ENCODE measurements at regions not wholly inside any gene's neighbourhood (a gene's known extent, or its start where the extent isn't known, plus 50 kb on each side); places are given as distances from the start of the nearest gene placed in this dataset.

- H3K36me3 ChIP-seq (ENCODE audit: insufficient read depth, low read length), result no peaks in the 10 kb centered on the region
- H3K27ac ChIP-seq (ENCODE audit: low read depth, low read length), result no peak overlapping the region
- H3K79me2 ChIP-seq (ENCODE audit: control insufficient read depth, insufficient read depth, low read length, unreplicated experiment), result no peaks in the 10 kb centered on the region
- no peak overlapping the region for H3K4me3 ChIP-seq (ENCODE audit: low read depth, low read length)
- H3K27me3 ChIP-seq (ENCODE audit: insufficient read depth, low read length), result no peaks in the 10 kb centered on the region
- H3K4me1 ChIP-seq (ENCODE audit: control insufficient read depth, insufficient read depth, low read length, unreplicated experiment), result peaks cover 27% of the 10 kb centered on the region
- H2AFZ ChIP-seq (ENCODE audit: low read length, unreplicated experiment), result no peak overlapping the region
Observed at GRCh38 chr11:104625246-104625645, 273.0 kb downstream of the CASP12 start.

GRCh38 chr11:104624021-104624420 is 274.2 kb downstream of the CASP12 start:
- H3K36me3 ChIP-seq (ENCODE audit: insufficient read depth, low read length), result no peaks in the 10 kb centered on the region

GRCh38 chr11:104623518-104623917 is 274.7 kb downstream of the CASP12 start:
- Histone ChIP-seq H3K79me2 (ENCODE audit: control insufficient read depth, insufficient read depth, low read length, unreplicated experiment) (no peaks in the 10 kb centered on the region), H3K36me3 (ENCODE audit: insufficient read depth, low read length) (no peaks in the 10 kb centered on the region), H3K27me3 (ENCODE audit: insufficient read depth, low read length) (no peaks in the 10 kb centered on the region), H3K27ac (ENCODE audit: low read depth, low read length) (peak overlapping the region; percentile 73), H3K4me3 (ENCODE audit: low read depth, low read length) (peak overlapping the region; percentile 26; the same call in 1 of the 2 replicates), H2AFZ (ENCODE audit: low read length, unreplicated experiment) (peak overlapping the region; percentile 48), H3K4me1 (ENCODE audit: control insufficient read depth, insufficient read depth, low read length, unreplicated experiment) (peaks cover 27% of the 10 kb centered on the region)

More at GRCh38 chr11:104624021-104624420, 274.2 kb downstream of the CASP12 start:
- H3K4me1 ChIP-seq (ENCODE audit: control insufficient read depth, insufficient read depth, low read length, unreplicated experiment), result peaks cover 27% of the 10 kb centered on the region
- H3K27me3 ChIP-seq (ENCODE audit: insufficient read depth, low read length), result no peaks in the 10 kb centered on the region
- H3K79me2 ChIP-seq (ENCODE audit: control insufficient read depth, insufficient read depth, low read length, unreplicated experiment), result no peaks in the 10 kb centered on the region
- peak overlapping the region; percentile 1; the same call in 1 of the 2 replicates for H3K4me3 ChIP-seq (ENCODE audit: low read depth, low read length)
- H2AFZ ChIP-seq (ENCODE audit: low read length, unreplicated experiment), result peak overlapping the region; percentile 48
- H3K27ac ChIP-seq (ENCODE audit: low read depth, low read length), result peak overlapping the region; percentile 73

DNA sequence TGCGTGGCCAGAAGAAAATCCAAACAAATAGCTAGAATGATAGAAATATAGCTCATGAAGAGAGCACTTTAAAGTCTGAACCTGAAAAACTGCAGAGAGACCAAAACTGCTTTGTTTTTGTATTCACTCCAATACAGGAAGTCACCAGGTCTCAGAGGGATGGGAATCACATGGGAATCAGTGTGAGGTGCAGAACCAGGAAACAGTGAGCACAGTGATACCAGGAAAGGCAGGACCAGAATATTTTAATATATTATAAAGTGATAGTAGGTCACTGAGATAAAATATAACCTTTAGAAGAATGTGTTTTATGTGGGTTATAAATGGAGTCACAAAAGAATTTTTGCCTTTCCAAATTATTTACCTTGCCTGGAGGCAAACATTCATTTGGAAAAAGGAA is 277.3 kb downstream of the CASP12 start:
- H3K27me3 ChIP-seq (ENCODE audit: insufficient read depth, low read length), result no peaks in the 10 kb centered on the region
- H3K4me3 ChIP-seq (ENCODE audit: low read depth, low read length), result no peak overlapping the region
- H3K4me1 ChIP-seq (ENCODE audit: control insufficient read depth, insufficient read depth, low read length, unreplicated experiment), result peaks cover 27% of the 10 kb centered on the region
- H2AFZ ChIP-seq (ENCODE audit: low read length, unreplicated experiment), result no peak overlapping the region
- no peak overlapping the region for H3K27ac ChIP-seq (ENCODE audit: low read depth, low read length)
- no peaks in the 10 kb centered on the region for H3K79me2 ChIP-seq (ENCODE audit: control insufficient read depth, insufficient read depth, low read length, unreplicated experiment)
- no peaks in the 10 kb centered on the region for H3K36me3 ChIP-seq (ENCODE audit: insufficient read depth, low read length)

GRCh38 chr11:104619751-104620150 is 278.5 kb downstream of the CASP12 start:
- Histone ChIP-seq H3K27ac (ENCODE audit: low read depth, low read length) (no peak overlapping the region), H3K4me3 (ENCODE audit: low read depth, low read length) (no peak overlapping the region), H3K4me1 (ENCODE audit: control insufficient read depth, insufficient read depth, low read length, unreplicated experiment) (peaks cover 21% of the 10 kb centered on the region), H2AFZ (ENCODE audit: low read length, unreplicated experiment) (no peak overlapping the region), H3K36me3 (ENCODE audit: insufficient read depth, low read length) (no peaks in the 10 kb centered on the region), H3K79me2 (ENCODE audit: control insufficient read depth, insufficient read depth, low read length, unreplicated experiment) (no peaks in the 10 kb centered on the region), H3K27me3 (ENCODE audit: insufficient read depth, low read length) (no peaks in the 10 kb centered on the region)

DNA sequence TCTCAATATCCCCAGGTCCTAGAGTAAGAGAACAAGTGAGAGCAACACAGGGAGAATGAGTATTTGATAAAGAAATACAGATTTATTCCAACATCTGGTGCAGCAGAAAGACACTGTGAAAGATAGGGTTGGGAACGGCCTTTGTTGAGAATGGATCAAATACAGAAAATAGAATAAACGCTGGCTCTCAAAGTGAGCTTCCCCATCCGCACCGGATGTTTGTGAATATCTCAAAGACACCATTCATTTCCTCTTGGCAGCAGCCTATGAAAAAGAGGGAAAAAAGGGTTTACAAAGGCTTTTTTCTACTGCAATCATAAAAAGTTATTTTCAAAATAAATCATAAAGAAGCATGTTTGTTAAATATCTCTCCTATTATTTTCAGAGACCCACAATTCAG is 279.3 kb downstream of the CASP12 start:
- Histone ChIP-seq H3K79me2 (ENCODE audit: control insufficient read depth, insufficient read depth, low read length, unreplicated experiment) (no peaks in the 10 kb centered on the region), H3K27me3 (ENCODE audit: insufficient read depth, low read length) (no peaks in the 10 kb centered on the region), H3K4me3 (ENCODE audit: low read depth, low read length) (no peak overlapping the region), H3K4me1 (ENCODE audit: control insufficient read depth, insufficient read depth, low read length, unreplicated experiment) (peaks cover 15% of the 10 kb centered on the region), H2AFZ (ENCODE audit: low read length, unreplicated experiment) (no peak overlapping the region), H3K36me3 (ENCODE audit: insufficient read depth, low read length) (no peaks in the 10 kb centered on the region), H3K27ac (ENCODE audit: low read depth, low read length) (no peak overlapping the region)

DNA sequence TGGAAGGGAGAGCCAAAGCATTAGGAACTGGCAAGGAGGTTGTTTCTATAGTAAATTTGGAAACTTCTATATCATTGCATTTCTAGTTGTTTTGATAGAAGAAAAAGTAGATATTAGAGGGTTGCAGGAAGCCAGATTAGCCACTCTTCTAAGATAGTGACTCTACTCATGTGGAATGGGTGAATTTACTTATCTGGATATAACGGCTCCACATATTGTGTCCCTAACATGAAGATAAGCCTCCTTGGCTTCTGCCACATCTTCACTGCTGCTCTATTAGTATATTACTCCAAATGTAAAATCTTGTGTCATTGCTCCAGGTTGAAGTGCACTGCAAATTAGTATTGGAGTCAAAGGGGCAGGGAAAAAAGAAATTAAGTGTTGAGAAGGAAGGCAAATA is 283.3 kb downstream of the CASP12 start:
- Histone ChIP-seq H3K27me3 (ENCODE audit: insufficient read depth, low read length) (no peaks in the 10 kb centered on the region), H3K27ac (ENCODE audit: low read depth, low read length) (no peak overlapping the region), H3K36me3 (ENCODE audit: insufficient read depth, low read length) (no peaks in the 10 kb centered on the region), H3K4me1 (ENCODE audit: control insufficient read depth, insufficient read depth, low read length, unreplicated experiment) (no peaks in the 10 kb centered on the region), H2AFZ (ENCODE audit: low read length, unreplicated experiment) (no peak overlapping the region), H3K79me2 (ENCODE audit: control insufficient read depth, insufficient read depth, low read length, unreplicated experiment) (no peaks in the 10 kb centered on the region), H3K4me3 (ENCODE audit: low read depth, low read length) (no peak overlapping the region)

GRCh38 chr11:104614117-104614680 is 284.1 kb downstream of the CASP12 start:
- H2AFZ ChIP-seq (ENCODE audit: low read length, unreplicated experiment), result no peak overlapping the region
- no peak overlapping the region for H3K4me3 ChIP-seq (ENCODE audit: low read depth, low read length)
- no peak overlapping the region for H3K27ac ChIP-seq (ENCODE audit: low read depth, low read length)
- H3K36me3 ChIP-seq (ENCODE audit: insufficient read depth, low read length), result no peaks in the 10 kb centered on the region
- no peaks in the 10 kb centered on the region for H3K27me3 ChIP-seq (ENCODE audit: insufficient read depth, low read length)
- H3K79me2 ChIP-seq (ENCODE audit: control insufficient read depth, insufficient read depth, low read length, unreplicated experiment), result no peaks in the 10 kb centered on the region
- H3K4me1 ChIP-seq (ENCODE audit: control insufficient read depth, insufficient read depth, low read length, unreplicated experiment), result no peaks in the 10 kb centered on the region

DNA sequence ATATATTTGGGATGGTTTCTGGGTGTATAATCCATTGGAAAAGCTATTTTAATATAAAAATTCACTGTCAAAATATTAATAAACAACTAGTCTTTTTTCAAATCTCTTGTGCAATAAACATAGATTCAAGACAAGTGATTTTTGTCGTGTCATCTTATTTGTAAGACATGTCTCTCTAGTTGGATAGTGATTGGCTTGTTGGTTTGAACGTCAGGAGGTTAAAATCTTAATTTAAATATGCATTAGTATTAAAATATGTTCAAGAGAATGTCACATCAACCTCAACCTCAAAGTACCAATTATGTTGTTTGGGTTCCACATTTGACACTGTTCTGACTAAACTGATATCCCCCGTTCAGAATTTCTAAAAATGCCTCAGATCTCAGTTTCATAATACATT is 287.6 kb downstream of the CASP12 start:
- H3K36me3 ChIP-seq (ENCODE audit: insufficient read depth, low read length), result no peaks in the 10 kb centered on the region
- H3K27me3 ChIP-seq (ENCODE audit: insufficient read depth, low read length), result no peaks in the 10 kb centered on the region
- H3K79me2 ChIP-seq (ENCODE audit: control insufficient read depth, insufficient read depth, low read length, unreplicated experiment), result no peaks in the 10 kb centered on the region
- no peak overlapping the region for H3K4me3 ChIP-seq (ENCODE audit: low read depth, low read length)
- H2AFZ ChIP-seq (ENCODE audit: low read length, unreplicated experiment), result no peak overlapping the region
- no peaks in the 10 kb centered on the region for H3K4me1 ChIP-seq (ENCODE audit: control insufficient read depth, insufficient read depth, low read length, unreplicated experiment)
- no peak overlapping the region for H3K27ac ChIP-seq (ENCODE audit: low read depth, low read length)

- Histone ChIP-seq H3K27me3 (ENCODE audit: insufficient read depth, low read length) (no peaks in the 10 kb centered on the region), H3K79me2 (ENCODE audit: control insufficient read depth, insufficient read depth, low read length, unreplicated experiment) (no peaks in the 10 kb centered on the region), H3K27ac (ENCODE audit: low read depth, low read length) (no peak overlapping the region), H3K4me3 (ENCODE audit: low read depth, low read length) (no peak overlapping the region), H3K36me3 (ENCODE audit: insufficient read depth, low read length) (no peaks in the 10 kb centered on the region), H2AFZ (ENCODE audit: low read length, unreplicated experiment) (peak overlapping the region; percentile 34), H3K4me1 (ENCODE audit: control insufficient read depth, insufficient read depth, low read length, unreplicated experiment) (no peaks in the 10 kb centered on the region)
Observed at GRCh38 chr11:104609311-104610085, 288.8 kb downstream of the CASP12 start.

DNA sequence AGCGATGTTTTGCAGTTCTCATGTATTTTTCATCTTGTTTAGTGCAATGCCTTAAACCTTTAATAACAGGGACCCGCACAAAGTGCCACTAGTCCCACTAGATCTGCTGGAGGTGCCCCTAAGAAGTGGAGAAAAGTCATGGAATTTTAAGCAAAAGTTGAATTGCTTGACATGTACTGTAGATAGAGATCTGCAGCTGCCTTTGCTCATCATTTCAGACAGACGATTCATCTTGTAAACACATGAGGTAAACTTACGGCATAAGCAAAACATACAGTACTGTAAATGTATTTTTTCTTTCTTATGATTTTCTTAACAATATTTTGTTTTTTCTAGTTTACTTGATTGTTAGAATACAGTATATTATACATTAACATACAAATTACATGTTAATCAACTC is 295.6 kb downstream of the CASP12 start:
- H3K36me3 ChIP-seq (ENCODE audit: insufficient read depth, low read length), result no peaks in the 10 kb centered on the region
- H3K4me3 ChIP-seq (ENCODE audit: low read depth, low read length), result no peak overlapping the region
- H3K27me3 ChIP-seq (ENCODE audit: insufficient read depth, low read length), result no peaks in the 10 kb centered on the region
- no peaks in the 10 kb centered on the region for H3K79me2 ChIP-seq (ENCODE audit: control insufficient read depth, insufficient read depth, low read length, unreplicated experiment)
- H3K4me1 ChIP-seq (ENCODE audit: control insufficient read depth, insufficient read depth, low read length, unreplicated experiment), result no peaks in the 10 kb centered on the region
- no peak overlapping the region for H2AFZ ChIP-seq (ENCODE audit: low read length, unreplicated experiment)
- H3K27ac ChIP-seq (ENCODE audit: low read depth, low read length), result no peak overlapping the region
